Ramos (cell line): ENCODE measurements at regions not wholly inside any gene's neighbourhood (a gene's known extent, or its start where the extent isn't known, plus 50 kb on each side); places are given as distances from the start of the nearest gene placed in this dataset.

ENCODE experiments used
- in situ Hi-C: fragments of 300-500 bp; cut with MboI; formaldehyde crosslinking; loops from one replicate; pipeline ENCODE4 v1.14.3; 2022; ENCODE audit warnings: low sequenced_read_pairs; ENCODE audit not compliant: unreplicated experiment

DNA sequence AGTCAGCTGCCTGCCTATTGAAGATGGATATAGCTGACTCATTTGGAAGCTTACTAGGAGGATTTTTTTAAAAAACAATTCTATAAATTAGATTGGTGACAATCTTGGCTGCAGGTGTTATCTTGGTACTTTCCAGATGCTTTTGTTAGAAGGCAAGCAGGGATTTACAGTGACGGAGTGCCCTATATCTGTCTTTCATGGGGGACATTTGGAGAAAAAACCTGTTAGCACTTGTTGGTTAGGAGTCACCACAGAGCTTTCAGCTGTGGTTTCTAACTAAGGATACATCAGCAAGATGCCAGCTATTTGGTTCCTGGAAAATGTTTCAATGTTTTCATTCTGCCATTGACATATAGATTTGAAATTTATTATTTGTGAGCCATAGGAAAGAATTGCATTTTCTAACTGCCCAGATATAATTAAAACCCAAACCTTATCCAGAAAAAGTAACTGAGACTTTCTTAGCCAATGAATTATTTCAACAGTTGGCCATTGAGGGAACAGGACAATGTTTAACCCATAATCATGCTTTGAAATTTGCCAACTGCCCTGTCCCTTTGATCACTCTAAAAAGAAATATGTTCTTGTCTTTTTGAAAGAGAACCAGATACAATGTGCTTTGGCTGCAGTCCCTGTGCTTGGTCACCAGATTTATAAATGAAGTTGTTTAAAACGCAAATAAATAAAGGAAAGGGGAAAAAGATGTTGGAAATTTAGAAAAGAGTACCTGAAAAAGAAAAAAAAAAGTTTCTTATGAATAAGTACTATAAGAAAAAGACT, 761.0 kb upstream of the CXADR start:
- in situ Hi-C loops = no loop called here

DNA sequence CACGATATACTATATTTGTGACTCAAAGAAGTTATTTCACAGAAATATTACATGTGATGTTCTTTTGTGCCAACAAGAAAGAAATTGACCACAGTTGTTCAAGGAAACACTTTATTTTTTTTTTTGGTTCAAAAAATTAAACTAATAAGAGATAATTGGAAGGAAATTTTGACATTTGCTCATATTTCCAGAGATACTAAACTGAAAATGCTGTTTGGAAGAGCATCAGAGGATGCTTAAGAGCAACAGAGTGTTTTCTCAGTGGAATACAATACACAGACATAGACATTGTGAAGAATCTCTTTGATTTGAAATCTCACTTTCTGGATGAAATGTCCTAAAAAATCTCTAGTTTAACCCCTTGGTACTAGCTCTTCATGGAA, 760.4 kb upstream of the CXADR start:
- in situ Hi-C loops = no loop called here

DNA sequence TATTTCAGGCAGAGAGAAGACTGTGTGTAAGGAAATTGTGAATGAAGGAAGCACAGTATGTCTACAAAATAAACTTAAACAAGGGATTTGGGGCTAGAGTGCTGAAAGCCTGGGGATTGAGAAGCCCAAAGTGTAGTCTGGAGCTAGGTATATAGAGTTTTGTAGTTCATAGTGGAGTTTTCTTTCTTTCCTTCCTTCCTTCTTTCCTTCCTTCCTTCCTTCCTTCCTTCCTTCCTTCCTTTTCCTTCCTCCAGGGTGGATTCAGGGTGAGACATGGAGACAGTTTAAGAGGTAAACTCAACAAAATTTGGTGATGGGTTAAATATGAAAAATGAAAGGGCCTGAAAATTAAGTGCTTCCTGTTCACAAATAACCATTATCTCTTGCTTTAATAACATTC, 757.8 kb upstream of the CXADR start:
- in situ Hi-C loops = no loop called here

DNA sequence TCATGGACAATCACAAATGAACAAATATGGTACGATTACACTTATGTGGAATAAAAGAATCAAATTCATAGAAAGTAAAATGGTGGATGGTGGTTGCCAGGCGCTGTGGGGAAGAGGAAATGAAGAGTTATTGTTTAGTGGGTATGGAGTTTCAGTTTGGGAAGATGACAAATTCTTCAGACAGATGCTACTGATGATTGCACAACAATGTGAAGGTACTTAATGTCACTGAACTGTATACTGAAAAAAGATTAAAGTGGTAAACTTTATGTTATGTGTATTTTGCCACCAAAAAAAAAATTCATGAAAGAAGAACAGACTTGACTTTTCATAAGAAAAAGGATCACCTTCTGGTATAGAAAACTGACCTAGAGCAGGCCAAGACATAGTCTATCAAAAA, 745.6 kb upstream of the CXADR start:
- in situ Hi-C loops = no loop called here

DNA sequence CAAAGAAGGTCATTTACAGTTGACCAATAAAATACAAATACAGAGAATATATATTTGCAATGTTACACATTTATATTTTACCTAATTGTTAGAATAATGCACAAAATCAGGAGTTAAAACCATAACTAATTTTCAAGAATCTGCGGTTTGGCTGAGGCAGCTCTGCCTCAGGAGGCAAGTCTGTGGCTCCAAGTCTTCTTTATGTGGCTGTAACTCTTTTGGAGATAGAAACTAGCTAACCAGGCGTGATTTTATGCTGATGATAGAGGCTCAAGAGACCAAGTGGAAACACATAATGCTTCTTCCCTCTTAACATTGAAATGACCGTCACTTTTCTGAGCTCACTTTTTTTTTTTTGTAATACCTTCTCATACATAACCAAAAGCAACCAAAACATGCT, 744.7 kb upstream of the CXADR start:
- in situ Hi-C loops = no loop called here

DNA sequence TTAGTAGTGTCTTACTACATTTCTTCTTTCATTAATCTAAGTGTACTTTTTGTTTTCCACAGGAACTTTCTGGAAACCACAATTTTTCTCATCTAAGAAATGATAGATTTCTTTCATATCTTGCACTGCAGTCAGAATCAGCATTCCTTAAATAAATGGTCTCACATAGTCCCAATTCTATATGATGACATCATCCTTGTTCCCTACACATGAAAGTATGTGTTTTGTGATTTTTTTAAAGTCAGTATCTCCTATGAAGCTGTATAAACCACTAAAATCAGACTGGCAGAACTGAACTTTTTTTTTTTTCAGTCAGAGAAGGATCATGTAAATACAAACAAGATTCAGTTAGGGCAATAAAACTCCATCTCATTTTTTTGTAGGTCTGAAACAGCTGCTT, 742.6 kb upstream of the CXADR start:
- in situ Hi-C loops = no loop called here

DNA sequence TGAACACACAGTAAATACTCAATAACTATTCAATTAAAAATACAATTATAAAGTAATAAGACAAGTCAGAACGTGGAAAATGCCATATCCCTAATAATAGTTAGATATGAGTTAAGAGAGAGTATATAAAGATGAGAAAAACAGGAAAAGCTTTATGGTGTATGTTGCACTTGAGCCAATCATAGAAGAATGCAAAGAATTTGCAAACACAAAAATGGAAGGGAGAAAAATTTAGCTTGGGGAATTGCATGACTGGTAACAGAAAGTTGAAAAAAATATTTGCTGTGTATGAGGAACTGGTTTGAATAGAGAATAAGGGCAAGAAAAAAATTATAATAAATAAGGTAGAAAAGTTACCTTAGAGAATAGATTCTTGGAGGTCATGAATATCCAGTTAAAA, 739.6 kb upstream of the CXADR start:
- in situ Hi-C loops = no loop called here

DNA sequence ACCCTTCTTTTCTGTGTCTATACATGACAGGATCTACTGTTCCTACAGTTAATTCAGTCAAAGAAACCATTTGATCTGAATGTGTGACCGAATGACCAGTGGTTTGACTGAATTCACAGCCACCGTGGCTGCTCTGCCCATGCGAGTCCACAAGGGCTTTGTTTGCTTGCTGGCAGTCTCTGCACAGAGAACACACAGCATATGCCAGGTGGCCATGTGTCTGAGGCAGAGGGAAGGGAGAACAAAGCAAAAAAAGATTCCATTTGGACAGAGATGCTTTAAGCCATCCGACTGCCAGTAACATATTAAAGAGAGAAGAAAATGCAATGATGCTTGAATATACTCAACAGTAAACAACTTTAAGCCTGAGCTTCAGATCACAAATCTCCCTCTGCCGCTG, 737.8 kb upstream of the CXADR start:
- in situ Hi-C loops = no loop called here

DNA sequence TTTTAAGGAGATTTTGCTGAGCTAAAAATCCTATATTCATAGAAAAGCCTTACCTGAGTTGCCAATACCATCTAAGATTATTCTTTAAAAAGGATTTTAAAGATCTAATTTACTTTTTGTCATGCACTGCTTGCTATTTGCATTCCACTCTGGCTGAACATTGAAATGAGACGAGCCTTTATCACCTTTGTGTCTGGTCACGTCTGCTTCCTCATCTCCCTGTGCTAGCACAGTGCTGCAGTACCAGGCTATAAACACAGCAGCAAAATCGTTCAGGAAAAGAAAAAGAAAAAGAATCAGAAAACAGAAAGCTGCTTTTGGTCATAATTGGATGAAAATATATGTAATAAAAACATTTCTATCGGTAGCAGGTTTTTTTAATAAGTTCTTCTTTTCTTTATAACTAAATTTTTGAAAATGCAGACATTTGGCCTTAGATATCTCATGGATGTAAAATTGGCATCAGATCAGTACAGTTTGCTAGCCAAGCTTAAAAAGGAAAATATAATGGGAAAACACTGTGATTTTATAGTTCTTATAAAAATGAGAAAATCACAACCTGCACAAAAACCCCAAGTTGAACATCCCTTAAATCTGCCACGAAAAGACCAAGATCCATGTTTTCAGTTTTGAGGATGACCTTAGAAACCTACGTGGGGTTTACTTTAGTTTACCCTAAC, 735.7 kb upstream of the CXADR start:
- in situ Hi-C loops = no loop called here

DNA sequence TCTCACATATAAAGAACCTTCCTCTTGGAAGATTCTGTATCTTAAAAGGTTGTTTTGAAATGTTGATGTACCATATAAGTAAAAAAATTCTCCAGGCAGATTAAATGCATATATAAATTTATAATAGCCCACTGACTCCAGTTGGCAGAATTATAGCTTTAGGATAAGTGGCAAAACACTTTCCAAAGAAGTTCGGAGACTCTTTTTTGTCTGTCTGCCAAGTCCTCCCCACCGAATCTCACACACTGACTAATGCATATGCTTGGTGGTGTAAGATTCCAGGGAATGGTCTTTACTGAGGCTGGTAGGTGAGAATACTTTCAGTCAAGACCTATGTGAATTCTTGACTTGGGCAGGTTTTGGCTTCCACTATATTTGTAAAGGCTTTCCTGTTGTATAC, 724.3 kb upstream of the CXADR start:
- in situ Hi-C loops = no loop called here

DNA sequence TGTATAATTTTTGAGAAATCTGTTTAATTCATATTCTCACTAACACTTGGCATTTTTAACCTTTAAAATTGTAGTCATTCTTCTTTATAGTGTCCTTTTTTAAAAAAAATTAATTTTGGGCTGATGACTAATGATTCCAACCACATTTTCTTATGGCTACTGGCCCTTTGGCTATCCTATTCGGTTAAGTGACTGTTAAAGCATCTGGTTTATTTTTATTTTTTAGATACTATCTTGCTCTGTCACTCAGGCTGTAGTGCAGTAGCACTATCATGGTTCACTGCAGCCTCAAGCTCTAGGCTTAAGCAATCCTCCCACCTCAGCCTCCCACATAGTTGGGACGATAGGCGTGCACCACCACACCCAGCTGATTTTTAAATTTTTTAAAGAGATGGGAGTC, 723.2 kb upstream of the CXADR start:
- in situ Hi-C loops = no loop called here

DNA sequence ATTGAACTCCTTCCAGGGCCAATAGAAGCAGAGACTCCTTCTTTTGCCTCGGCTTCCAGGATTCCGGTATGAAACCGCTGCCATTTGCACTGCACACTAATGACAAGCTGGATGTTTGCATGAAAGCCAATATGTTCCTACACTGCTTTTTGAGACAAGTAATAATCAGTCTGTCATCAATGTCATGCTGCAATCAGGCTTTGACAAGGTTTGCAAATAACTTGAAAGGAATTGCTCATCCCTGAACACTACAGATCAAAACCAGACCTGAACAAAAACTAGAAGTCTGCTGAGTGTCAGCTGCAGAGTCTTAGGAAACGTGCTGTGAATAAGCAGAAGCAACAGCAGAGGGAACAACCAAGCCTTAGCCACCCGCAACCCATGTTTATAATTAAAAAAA, 720.7 kb upstream of the CXADR start:
- in situ Hi-C loops = no loop called here

DNA sequence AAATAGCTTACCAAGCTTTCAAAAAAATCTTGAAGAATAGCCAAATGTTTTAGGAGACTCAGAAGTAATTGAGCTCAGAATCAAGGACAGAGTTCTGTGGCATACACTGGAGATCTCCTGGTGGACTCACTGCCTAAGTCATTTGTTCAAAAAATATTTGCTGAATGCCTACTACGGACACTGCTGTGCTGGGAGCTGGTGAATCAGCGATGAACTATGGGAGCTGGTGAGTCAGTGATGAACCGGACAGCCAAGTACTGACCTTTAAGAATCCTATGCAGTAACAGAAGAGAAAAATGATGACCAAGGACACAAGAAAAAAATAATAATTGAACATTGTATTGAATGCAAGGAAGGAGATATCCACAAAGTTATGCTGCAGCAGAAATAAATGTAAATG, 717.9 kb upstream of the CXADR start:
- in situ Hi-C loops = no loop called here

DNA sequence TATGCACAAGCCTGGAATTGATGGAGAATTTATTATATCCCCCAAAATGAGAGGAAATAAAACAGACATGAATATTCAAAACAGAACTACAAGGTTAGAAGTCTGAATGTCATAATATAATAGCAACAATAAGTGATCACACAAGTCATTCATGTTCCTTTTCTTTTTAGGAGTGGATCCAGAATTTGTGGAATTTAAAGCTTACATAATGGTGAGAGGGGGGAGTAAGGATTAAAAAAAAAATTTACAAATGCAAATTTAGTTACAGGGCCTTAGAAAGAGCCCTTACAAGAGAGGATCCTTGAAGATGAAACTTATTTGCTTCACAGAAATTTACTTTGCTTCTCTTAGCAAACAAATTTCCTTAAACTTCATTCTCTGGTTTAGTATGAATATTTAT, 716.1 kb upstream of the CXADR start:
- in situ Hi-C loops = no loop called here

DNA sequence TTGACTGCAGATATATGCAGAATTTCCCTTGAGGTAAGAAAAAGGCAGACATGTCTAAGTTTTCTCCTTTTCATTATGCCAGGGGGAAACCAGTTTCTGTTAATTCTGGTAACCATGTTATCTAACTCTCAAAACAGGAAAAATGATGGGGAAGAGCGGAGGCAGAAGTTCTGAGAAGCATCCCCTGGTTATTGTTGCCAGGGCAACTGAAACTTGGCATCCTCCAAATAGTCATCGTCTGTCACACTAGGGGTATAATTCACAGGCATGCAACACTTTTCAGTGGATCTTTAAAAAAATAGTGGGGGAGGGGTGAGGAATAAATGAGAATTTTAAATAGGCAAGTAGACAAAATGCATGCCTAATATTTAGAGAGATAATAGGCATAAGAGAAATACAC, 715.3 kb upstream of the CXADR start:
- in situ Hi-C loops = no loop called here

DNA sequence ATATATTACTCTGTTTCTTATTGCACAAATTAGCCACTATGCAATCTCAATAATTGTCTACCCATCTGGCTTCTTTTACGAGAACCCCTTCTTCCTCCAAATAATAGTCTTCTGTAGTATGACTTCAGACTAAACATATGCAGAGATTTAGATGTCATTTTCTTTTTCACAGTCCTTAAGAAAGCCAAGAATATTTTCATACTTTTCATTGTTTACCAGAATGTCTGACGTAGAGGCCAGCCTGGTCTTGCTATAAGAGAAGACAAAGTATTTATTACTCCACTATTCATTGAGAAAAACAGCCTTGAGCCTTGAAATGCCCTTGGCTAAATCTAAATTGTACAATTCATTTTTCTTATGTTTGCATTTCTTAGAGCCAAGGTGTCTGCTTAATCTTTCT, 714.9 kb upstream of the CXADR start:
- in situ Hi-C loops = no loop called here

DNA sequence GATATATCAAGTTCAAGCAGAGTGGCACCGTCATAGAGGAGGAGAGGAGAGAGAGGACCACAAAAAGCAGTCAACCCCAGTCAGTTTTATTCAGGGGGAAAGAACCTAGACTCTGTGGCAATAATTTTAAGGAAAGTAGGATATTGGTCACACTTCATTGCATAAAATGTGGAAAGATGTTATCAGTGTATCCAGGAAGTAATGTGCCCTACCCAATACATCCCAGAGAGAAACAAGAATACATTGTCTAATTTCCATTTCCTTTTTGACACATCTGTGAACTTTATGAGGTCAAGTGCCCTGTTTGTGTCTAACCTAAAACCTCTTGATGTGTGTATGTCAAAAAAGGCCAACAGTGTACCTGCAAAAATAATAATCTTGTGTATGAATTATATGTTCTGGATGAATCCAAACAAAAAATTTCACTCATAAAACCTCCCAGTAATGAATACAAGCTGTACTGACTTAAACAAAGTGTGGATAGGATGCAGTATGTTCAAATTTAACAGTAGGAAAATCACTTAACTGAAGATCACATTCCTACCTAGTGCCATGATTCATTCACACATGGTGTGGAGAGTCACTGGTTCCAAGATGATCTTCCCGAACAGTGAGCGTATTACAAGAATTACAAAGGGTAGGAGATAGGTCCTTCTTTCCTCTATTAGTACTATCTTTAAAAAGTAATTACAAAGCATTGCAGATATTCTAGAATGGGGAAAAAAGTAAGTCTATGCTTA, 712.1 kb upstream of the CXADR start:
- in situ Hi-C loops = no loop called here

DNA sequence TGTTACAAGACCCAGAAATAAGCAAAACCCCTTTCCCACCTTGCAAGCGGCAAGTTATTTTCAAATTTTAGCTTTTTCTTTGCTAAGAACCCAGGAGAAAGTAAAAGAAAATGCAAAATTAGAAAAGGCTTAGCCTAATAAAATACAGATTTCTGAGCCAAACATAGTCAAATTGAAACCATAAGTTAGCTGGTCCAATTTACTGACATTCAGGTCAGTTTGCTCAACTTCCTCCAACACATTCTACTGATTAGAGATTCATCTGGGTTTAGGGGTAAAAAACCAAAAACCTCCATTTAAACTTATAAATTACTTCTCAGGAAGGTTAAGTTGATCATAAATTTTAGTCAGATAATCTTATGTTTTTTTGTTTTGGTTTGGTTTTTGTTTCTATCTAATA, 701.8 kb upstream of the CXADR start:
- in situ Hi-C loops = no loop called here

DNA sequence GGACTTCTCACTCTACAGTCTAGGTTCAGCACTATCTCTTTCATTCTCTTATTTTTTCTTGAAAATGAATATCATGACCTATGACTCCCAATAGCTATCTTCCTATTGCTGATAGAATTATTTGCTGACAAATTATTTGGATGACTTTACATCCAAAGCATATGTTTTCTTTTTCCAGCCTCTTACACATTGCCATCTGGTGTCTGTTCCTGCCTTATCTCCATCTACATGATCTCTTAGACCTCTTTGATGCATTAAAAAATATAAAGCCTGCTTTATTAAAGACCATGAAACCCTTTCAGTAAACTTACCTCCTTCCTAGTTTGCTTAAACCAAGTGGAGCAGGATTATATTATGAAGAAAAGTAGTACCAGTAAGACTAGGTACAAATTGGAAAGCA, 700.9 kb upstream of the CXADR start:
- in situ Hi-C loops = no loop called here

DNA sequence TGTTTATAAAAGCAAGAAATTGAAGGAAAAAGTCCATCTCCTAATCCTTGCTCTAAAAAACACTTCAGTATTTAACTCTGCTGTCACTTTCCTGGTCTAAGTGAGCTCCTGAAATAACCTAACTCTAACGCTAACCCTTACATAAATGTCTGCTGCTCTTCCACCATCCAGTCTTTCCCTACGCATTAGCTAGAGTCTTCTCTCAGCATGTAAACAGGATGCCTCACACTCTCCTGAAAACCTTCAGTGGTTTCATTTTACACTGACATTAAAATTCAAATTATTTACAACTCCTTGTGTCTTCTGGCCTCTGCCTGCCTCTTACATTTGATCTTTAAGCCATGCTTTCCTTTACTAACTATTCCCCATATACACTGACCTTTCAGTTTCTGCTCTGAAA, 697.6 kb upstream of the CXADR start:
- in situ Hi-C loops = no loop called here

DNA sequence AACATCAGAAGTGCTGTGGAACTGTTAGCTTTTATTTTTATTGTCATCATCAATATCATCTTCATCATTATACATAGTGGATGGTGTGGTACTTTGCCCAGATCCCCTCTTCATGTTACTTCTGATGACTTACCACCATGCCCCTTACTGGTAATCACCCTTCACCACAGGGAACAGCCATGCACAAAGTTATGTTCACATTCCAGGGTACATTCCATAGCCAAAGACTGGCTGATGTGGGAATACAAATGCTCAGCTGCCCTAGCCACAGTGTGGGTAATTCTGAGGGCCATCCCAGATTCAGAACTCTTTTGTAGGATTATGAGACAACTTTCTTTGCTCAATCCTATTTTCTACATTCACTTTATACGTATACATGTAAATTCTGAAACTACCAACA, 691.3 kb upstream of the CXADR start:
- in situ Hi-C loops = no loop called here

DNA sequence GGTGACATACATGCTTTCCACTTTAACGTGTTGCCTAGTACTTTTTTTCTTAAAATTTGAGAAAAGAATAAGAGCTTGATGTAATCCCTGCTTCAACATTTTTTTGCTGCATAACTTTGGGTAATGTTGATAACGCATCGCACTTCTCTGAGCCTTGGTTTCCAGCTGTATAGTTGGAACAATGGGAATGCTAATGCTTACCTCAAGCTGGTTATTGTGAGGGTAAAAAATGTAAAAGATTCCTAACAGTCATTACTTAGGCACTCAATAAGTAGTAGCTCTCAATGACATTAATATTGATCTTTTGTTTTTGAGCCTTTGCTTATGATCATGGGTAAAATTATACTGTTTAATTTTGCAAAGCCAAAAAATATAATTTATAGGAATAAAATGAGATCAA, 683.3 kb upstream of the CXADR start:
- in situ Hi-C loops = no loop called here
